ACHN (cell line): ENCODE measurements at regions not wholly inside any gene's neighbourhood (a gene's known extent, or its start where the extent isn't known, plus 50 kb on each side); places are given as distances from the start of the nearest gene placed in this dataset.
A peak's percentile ranks its signal among the peaks of the same experiment; 100 is the strongest.

Experiments
- DNase-seq: peaks from one replicate; pipeline ENCODE4 v3.0.0-alpha.2; 2015
- in situ Hi-C: cut with HindIII; loops from 2 replicates; pipeline ENCODE4 v1.10.0; 2017; ENCODE audit warnings: low sequenced_read_pairs, low pct_ligation_motif_present, low pct_unique_long_range_greater_than_20kb

GRCh38 chr16:54453871-54454270 is 167.3 kb upstream of the IRX3 start:
- no peak for DNase-seq
- in situ Hi-C loops = no loop called here

GRCh38 chr16:54447576-54448440 is 161.2 kb upstream of the IRX3 start:
- peak; percentile 84 for DNase-seq
- in situ Hi-C loops = no loop called here

DNA sequence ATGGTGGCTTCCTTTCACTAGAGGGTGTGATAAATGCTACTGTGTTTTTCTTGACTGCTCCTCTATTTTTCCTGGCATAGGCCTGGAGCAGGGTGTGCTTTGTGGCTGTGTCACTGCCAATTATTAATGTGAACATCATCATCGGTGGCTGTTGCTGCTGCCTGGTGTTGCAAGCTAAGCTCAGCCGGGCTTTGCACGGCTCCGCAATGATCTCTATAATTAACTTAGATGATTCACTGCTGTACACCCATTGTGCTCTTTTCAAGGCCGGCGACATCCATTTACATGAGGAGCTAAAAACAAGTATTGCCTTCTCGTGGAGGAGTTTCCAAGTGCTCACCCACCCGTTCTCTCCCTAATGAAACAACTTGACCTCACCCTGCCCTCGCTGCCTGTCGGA is 160.1 kb upstream of the IRX3 start:
- peak; percentile 28 for DNase-seq

GRCh38 chr16:54444851-54445458 is 158.4 kb upstream of the IRX3 start:
- in situ Hi-C loops = no loop called here
- DNase-seq = no peak

More for the DNA sequence above, 160.1 kb upstream of the IRX3 start:
- in situ Hi-C loops = no loop called here

GRCh38 chr16:54443839-54444238 is 157.3 kb upstream of the IRX3 start:
- in situ Hi-C loops = no loop called here
- no peak for DNase-seq

DNA sequence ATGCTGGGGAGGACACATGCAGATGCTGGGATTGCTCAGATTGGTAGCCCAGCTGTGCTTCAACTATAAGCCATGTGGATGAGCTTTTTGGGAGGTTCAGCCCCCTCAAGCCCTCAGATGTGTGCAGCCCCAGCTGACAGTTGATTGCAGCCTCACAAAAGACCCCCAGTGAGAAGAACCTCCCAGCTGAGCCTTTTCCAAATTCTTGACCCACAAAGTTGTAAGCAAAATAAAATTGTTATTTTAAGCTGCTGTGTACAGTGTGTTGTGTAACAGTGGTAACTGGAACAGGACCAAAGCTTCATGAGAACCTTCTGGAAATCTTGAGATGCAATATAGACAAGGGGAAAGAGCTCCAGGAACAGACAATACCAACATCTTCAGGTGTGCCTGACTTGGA is 156.8 kb upstream of the IRX3 start:
- in situ Hi-C loops = no loop called here
- DNase-seq = no peak

GRCh38 chr16:54442864-54443263 is 156.3 kb upstream of the IRX3 start:
- DNase-seq = no peak
- in situ Hi-C loops = no loop called here

- no peak for DNase-seq
- in situ Hi-C loops = no loop called here
Measured at GRCh38 chr16:54438469-54438868, 151.9 kb upstream of the IRX3 start.

- in situ Hi-C loops = no loop called here
- DNase-seq = no peak
Measured at GRCh38 chr16:54437921-54438320, 151.3 kb upstream of the IRX3 start.

DNA sequence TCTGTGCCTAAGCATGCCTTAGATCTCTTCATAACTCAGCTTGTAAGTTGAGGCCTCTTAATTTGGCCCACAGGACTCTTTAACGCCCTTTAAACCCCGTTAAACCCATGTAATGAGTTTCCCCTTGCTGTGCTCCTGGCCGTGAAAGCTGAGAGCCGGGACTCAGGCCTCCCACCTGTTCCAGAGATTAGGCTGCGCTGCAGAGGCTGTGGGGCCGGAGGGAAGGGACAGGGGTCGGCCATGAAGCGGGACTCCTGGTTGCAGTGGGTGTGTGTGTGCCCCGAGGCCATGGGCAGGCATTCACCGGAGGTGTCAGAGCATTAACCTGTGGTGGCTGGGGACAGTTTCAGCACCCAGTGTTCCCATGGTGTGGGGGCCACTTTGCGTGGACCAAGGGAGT is 150.8 kb upstream of the IRX3 start:
- DNase-seq = no peak
- in situ Hi-C loops = no loop called here

GRCh38 chr16:54436346-54436745 is 149.8 kb upstream of the IRX3 start:
- DNase-seq = no peak
- in situ Hi-C loops = no loop called here

- no peak for DNase-seq
- in situ Hi-C loops = no loop called here
Measured at GRCh38 chr16:54434859-54435258, 148.3 kb upstream of the IRX3 start.

DNA sequence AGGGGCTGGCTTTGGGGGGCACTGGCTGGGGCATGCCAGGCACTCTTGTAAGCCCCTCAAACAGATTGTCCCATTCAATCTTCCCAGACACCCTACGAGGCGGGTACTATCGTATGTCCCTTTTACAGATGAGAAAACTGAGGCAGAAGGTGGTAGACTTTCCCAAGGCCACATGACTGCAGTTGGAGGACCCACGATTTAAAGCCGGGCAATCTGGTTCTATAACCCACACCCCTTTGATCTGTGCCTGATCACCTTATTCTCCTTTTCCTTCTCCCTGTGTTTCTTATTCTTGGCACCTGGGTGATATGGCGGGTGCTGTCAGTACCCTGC is 146.3 kb upstream of the IRX3 start:
- no peak for DNase-seq
- in situ Hi-C loops = no loop called here

GRCh38 chr16:54431997-54432896 is 145.7 kb upstream of the IRX3 start:
- DNase-seq = no peak
- in situ Hi-C loops = no loop called here

- in situ Hi-C loops = no loop called here
Measured at GRCh38 chr16:54431041-54431996, 144.7 kb upstream of the IRX3 start.

DNA sequence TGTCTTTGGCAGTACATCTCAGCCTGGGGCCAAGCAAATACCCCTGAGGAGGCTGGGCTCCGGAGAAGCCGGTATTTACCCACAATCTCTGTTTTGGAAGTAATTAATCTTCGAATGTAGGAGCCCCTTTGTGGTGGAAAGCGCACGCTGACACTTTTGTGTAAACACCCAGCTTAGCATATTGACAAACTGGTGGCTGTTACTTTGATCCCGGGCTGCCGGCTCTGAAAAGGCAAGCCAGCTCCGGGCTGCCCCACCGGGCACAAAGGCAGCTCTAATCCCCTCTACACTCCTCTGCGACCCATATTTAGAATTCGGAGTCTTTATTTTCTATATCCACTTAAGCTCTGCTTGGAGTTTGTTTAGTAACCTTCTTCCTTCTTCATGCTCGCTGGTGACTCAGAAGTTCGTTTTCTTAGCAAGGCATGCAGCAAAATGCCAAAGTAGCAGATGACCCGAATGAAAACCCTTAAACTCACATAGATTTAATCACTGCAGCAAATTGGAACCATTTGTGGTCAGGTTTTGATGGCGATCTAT is 144.0 kb upstream of the IRX3 start:
- in situ Hi-C loops = no loop called here
- no peak for DNase-seq

More at GRCh38 chr16:54431041-54431996, 144.7 kb upstream of the IRX3 start:
- no peak for DNase-seq

DNA sequence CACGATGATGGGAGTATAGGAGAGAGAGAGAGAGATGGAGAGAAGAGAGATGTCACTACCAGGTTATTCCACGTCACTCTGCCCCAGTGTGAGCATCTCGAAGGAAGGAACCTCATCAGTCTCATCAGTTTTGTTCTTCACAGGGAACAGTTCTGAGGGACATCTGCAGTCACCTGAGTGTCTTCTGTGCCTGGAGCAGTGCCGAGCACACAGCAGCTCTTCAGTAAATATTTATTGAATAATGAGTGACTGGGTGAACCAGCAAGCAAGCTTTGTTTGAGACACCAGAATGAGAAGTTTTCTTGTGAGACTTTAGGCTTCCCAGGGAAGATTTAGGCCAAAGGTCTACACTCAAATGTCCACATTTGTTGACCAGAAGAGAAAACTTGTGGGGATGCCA is 142.4 kb upstream of the IRX3 start:
- no peak for DNase-seq
- in situ Hi-C loops = no loop called here

- in situ Hi-C loops = no loop called here
- no peak for DNase-seq
Measured at GRCh38 chr16:54426553-54426849, 139.9 kb upstream of the IRX3 start.
